Activated CD8-positive, alpha-beta T cell treated with anti-CD3 and anti-CD28 coated beads, Interleukin-2, amount 10 ng/mL, durations not matched to agents 7 days and 5 days (primary cell): ENCODE measurements at regions not wholly inside any gene's neighbourhood (a gene's known extent, or its start where the extent isn't known, plus 50 kb on each side); places are given as distances from the start of the nearest gene placed in this dataset.
A peak's percentile ranks its signal among the peaks of the same experiment; 100 is the strongest.

Experiments used
- ATAC-seq: fragments of 150-1000 bp; cut with Tn5 transposase; one replicate; pipeline ENCODE4 v1.10.0; 2021; ENCODE audit warnings: moderate library complexity
- CTCF ChIA-PET: fragments of 350-600 bp; sonication (Branson Sonifier 250); formaldehyde crosslinking; loops from one replicate; lab custom pipeline; 2021; ENCODE audit warnings: antibody characterized with exemption; lab: Charles Lee
- POLR2A ChIA-PET: fragments of 350-600 bp; sonication (Branson Sonifier 250); formaldehyde crosslinking; loops from one replicate; lab custom pipeline; 2021; ENCODE audit warnings: antibody characterized with exemption; lab: Charles Lee
- DNase-seq: peaks from one replicate; pipeline ENCODE4 v3.0.0-alpha.2; 2020
- H3K27ac Mint-ChIP-seq: one replicate; pipeline ENCODE4 v1.8.0; 2021; ENCODE audit warnings: mild to moderate bottlenecking, mixed read lengths
- H3K27me3 Mint-ChIP-seq: one replicate; pipeline ENCODE4 v1.8.0; 2021; ENCODE audit warnings: low read depth, mixed read lengths
- H3K36me3 Mint-ChIP-seq: one replicate; pipeline ENCODE4 v1.8.0; 2021; ENCODE audit warnings: low read depth, mixed read lengths
- H3K4me1 Mint-ChIP-seq: one replicate; pipeline ENCODE4 v1.8.0; 2021; ENCODE audit warnings: low read depth, mixed read lengths
- H3K4me3 Mint-ChIP-seq: one replicate; pipeline ENCODE4 v1.8.0; 2021; ENCODE audit warnings: mild to moderate bottlenecking, mixed read lengths
- H3K9me3 Mint-ChIP-seq: one replicate; pipeline ENCODE4 v1.8.0; 2022; ENCODE audit warnings: mixed read lengths; ENCODE audit not compliant: insufficient read depth

GRCh38 chrX:82125103-82125502 lies 923.2 kb downstream of the SH3BGRL start:
- CTCF ChIA-PET = no interaction called here
- Mint-ChIP-seq H3K4me1 (peaks cover 7% of the 10 kb centered on the region), H3K9me3 (no peaks in the 10 kb centered on the region), H3K4me3 (no peak overlapping the region), H3K27ac (no peak overlapping the region), H3K27me3 (no peaks in the 10 kb centered on the region), H3K36me3 (no peaks in the 10 kb centered on the region)
- POLR2A ChIA-PET = no interaction called here
- DNase-seq = no peak
- no peak for ATAC-seq

GRCh38 chrX:82127228-82128123 lies 925.6 kb downstream of the SH3BGRL start:
- Mint-ChIP-seq H3K27me3 (no peaks in the 10 kb centered on the region), H3K27ac (no peak overlapping the region), H3K36me3 (no peaks in the 10 kb centered on the region), H3K9me3 (no peaks in the 10 kb centered on the region), H3K4me3 (peak overlapping the region; percentile 38), H3K4me1 (peaks cover 7% of the 10 kb centered on the region)
- ATAC-seq (peak; percentile 33), DNase-seq (peak; percentile 36)
- CTCF ChIA-PET = no interaction called here
- POLR2A ChIA-PET = no interaction called here

GRCh38 chrX:82134378-82134777 lies 932.5 kb downstream of the SH3BGRL start:
- no peaks in the 10 kb centered on the region for H3K9me3 Mint-ChIP-seq
- peak overlapping the region; percentile 39 for H3K27ac Mint-ChIP-seq
- H3K27me3 Mint-ChIP-seq = no peaks in the 10 kb centered on the region
- DNase-seq = peak; percentile 25
- H3K4me1 Mint-ChIP-seq = peaks cover 8% of the 10 kb centered on the region
- no peak overlapping the region for H3K4me3 Mint-ChIP-seq
- peaks cover 6% of the 10 kb centered on the region for H3K36me3 Mint-ChIP-seq
- no peak for ATAC-seq
- ChIA-PET CTCF (no interaction called here), POLR2A (no interaction called here)

- H3K27me3 Mint-ChIP-seq = no peaks in the 10 kb centered on the region
- ATAC-seq (peak; percentile 30), DNase-seq (peak; percentile 57)
- no peak overlapping the region for H3K4me3 Mint-ChIP-seq
- H3K9me3 Mint-ChIP-seq = no peaks in the 10 kb centered on the region
- H3K4me1 Mint-ChIP-seq = peaks cover 14% of the 10 kb centered on the region
- H3K36me3 Mint-ChIP-seq = peaks cover 4% of the 10 kb centered on the region
- ChIA-PET POLR2A (no interaction called here), CTCF (no interaction called here)
- no peak overlapping the region for H3K27ac Mint-ChIP-seq
Measured at GRCh38 chrX:82141942-82142341, 940.0 kb downstream of the SH3BGRL start.

- DNase-seq = no peak
- POLR2A ChIA-PET = no interaction called here
- CTCF ChIA-PET = no interaction called here
Measured at GRCh38 chrX:82161195-82161594, 959.3 kb downstream of the SH3BGRL start.

GRCh38 chrX:82163701-82164100 lies 961.8 kb downstream of the SH3BGRL start:
- DNase-seq = no peak
- no peak overlapping the region for H3K27ac Mint-ChIP-seq
- POLR2A ChIA-PET = no interaction called here
- H3K27me3 Mint-ChIP-seq = no peaks in the 10 kb centered on the region
- no peaks in the 10 kb centered on the region for H3K36me3 Mint-ChIP-seq
- CTCF ChIA-PET = no interaction called here
- H3K9me3 Mint-ChIP-seq = peaks cover 9% of the 10 kb centered on the region
- no peak for ATAC-seq
- no peak overlapping the region for H3K4me3 Mint-ChIP-seq
- H3K4me1 Mint-ChIP-seq = no peaks in the 10 kb centered on the region

More at GRCh38 chrX:82161195-82161594, 959.3 kb downstream of the SH3BGRL start:
- peaks cover 9% of the 10 kb centered on the region for H3K9me3 Mint-ChIP-seq
- no peak for ATAC-seq
- H3K27me3 Mint-ChIP-seq = no peaks in the 10 kb centered on the region
- no peaks in the 10 kb centered on the region for H3K4me1 Mint-ChIP-seq
- H3K27ac Mint-ChIP-seq = no peak overlapping the region
- H3K4me3 Mint-ChIP-seq = no peak overlapping the region
- no peaks in the 10 kb centered on the region for H3K36me3 Mint-ChIP-seq

- Mint-ChIP-seq H3K27me3 (no peaks in the 10 kb centered on the region), H3K27ac (no peak overlapping the region), H3K4me3 (no peak overlapping the region), H3K4me1 (no peaks in the 10 kb centered on the region), H3K9me3 (no peaks in the 10 kb centered on the region), H3K36me3 (no peaks in the 10 kb centered on the region)
- ATAC-seq (no peak), DNase-seq (no peak)
- ChIA-PET POLR2A (no interaction called here), CTCF (no interaction called here)
Measured at GRCh38 chrX:82196866-82197265, 995.0 kb downstream of the SH3BGRL start.

GRCh38 chrX:82208975-82209374 lies 1007.1 kb downstream of the SH3BGRL start:
- ATAC-seq (no peak), DNase-seq (no peak)
- Mint-ChIP-seq H3K9me3 (no peaks in the 10 kb centered on the region), H3K36me3 (no peaks in the 10 kb centered on the region), H3K4me3 (no peak overlapping the region), H3K4me1 (no peaks in the 10 kb centered on the region), H3K27ac (no peak overlapping the region), H3K27me3 (no peaks in the 10 kb centered on the region)
- ChIA-PET POLR2A (no interaction called here), CTCF (no interaction called here)

GRCh38 chrX:82218361-82218760 lies 1016.5 kb downstream of the SH3BGRL start:
- ATAC-seq = no peak
- no peaks in the 10 kb centered on the region for H3K27me3 Mint-ChIP-seq
- H3K4me3 Mint-ChIP-seq = no peak overlapping the region
- no peaks in the 10 kb centered on the region for H3K9me3 Mint-ChIP-seq
- H3K36me3 Mint-ChIP-seq = no peaks in the 10 kb centered on the region
- CTCF ChIA-PET = interaction anchor here (1.2 kb wide), 1 partner anchor 458 kb away, joined by 3 read pairs; no protein-coding TSS in a partner anchor
- no peak overlapping the region for H3K27ac Mint-ChIP-seq
- POLR2A ChIA-PET = no interaction called here
- peaks cover 2% of the 10 kb centered on the region for H3K4me1 Mint-ChIP-seq
- DNase-seq = no peak

GRCh38 chrX:82219129-82219528 lies 1017.2 kb downstream of the SH3BGRL start:
- ChIA-PET CTCF (no interaction called here), POLR2A (no interaction called here)
- Mint-ChIP-seq H3K27ac (no peak overlapping the region), H3K4me1 (peaks cover 2% of the 10 kb centered on the region), H3K4me3 (no peak overlapping the region), H3K9me3 (no peaks in the 10 kb centered on the region), H3K27me3 (no peaks in the 10 kb centered on the region), H3K36me3 (no peaks in the 10 kb centered on the region)
- ATAC-seq = no peak
- no peak for DNase-seq

GRCh38 chrX:82224961-82225360 lies 1023.1 kb downstream of the SH3BGRL start:
- CTCF ChIA-PET = no interaction called here
- no peaks in the 10 kb centered on the region for H3K27me3 Mint-ChIP-seq
- H3K4me3 Mint-ChIP-seq = no peak overlapping the region
- H3K9me3 Mint-ChIP-seq = no peaks in the 10 kb centered on the region
- POLR2A ChIA-PET = no interaction called here
- no peaks in the 10 kb centered on the region for H3K36me3 Mint-ChIP-seq
- no peaks in the 10 kb centered on the region for H3K4me1 Mint-ChIP-seq
- no peak for ATAC-seq
- H3K27ac Mint-ChIP-seq = no peak overlapping the region
- DNase-seq = no peak

GRCh38 chrX:82230013-82230412 lies 1028.1 kb downstream of the SH3BGRL start:
- no peak overlapping the region for H3K27ac Mint-ChIP-seq
- no peaks in the 10 kb centered on the region for H3K27me3 Mint-ChIP-seq
- H3K4me3 Mint-ChIP-seq = no peak overlapping the region
- H3K36me3 Mint-ChIP-seq = no peaks in the 10 kb centered on the region
- ChIA-PET POLR2A (no interaction called here), CTCF (no interaction called here)
- ATAC-seq (no peak), DNase-seq (no peak)
- H3K4me1 Mint-ChIP-seq = no peaks in the 10 kb centered on the region
- no peaks in the 10 kb centered on the region for H3K9me3 Mint-ChIP-seq
